WERI-Rb-1 (cell line): ENCODE measurements at regions not wholly inside any gene's neighbourhood (a gene's known extent, or its start where the extent isn't known, plus 50 kb on each side); places are given as distances from the start of the nearest gene placed in this dataset.

Experiments
- DNase-seq: peaks from one replicate; pipeline ENCODE4 v3.0.0-alpha.2; 2020
- H3K27ac ChIP-seq: fragments of 250-450 bp; sonication (Bioruptor Pico); 2 replicates; pipeline ENCODE4 v1.5.1; 2020; ENCODE audit warnings: mild to moderate bottlenecking, moderate library complexity
- H3K27me3 ChIP-seq: fragments of 250-450 bp; sonication (Bioruptor Pico); 2 replicates; pipeline ENCODE4 v1.5.1; 2021; ENCODE audit warnings: mild to moderate bottlenecking, low read depth, moderate library complexity; ENCODE audit not compliant: insufficient read depth, severe bottlenecking
- H3K36me3 ChIP-seq: fragments of 250-450 bp; sonication (Bioruptor Pico); 2 replicates; pipeline ENCODE4 v1.5.1; 2020; ENCODE audit warnings: mild to moderate bottlenecking, moderate library complexity
- H3K4me3 ChIP-seq: 2 replicates; pipeline ENCODE4 v1.5.1; 2011; ENCODE audit warnings: low read depth, mild to moderate bottlenecking, control low read depth, low read length
- H3K9me3 ChIP-seq: fragments of 250-450 bp; sonication (Bioruptor Pico); 2 replicates; pipeline ENCODE4 v1.5.1; 2021; ENCODE audit warnings: mild to moderate bottlenecking, moderate library complexity; ENCODE audit not compliant: severe bottlenecking
- TF ChIP-seq, protein P1 (sequence below): IDR thresholded peaks from 2 replicates; pipeline ENCODE4 v1.5.1; 2011; ENCODE audit warnings: low read depth, mild to moderate bottlenecking, control low read depth, inconsistent platforms, low read length

DNA sequence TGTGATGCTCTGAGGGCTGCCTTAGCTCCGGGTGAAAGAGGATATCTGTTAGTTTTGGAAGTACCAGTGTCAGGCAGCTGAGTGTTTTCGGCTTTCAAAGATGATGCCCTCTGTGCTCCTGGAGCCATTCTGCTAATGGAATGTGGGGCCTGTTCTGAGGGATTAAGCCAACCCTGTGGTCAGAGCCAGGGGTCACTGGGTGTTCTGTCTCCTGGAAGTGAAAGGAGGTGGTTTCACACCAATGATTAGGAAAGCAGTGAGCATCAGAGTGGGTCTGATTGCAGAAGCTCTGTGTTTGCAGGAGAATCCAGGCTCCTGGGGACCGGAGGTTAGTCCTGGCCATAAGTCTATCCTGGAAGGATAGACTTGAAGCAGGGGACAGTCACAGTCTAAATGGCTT is 94.6 kb downstream of the UQCRFS1 start:
- Histone ChIP-seq H3K27me3 (peaks cover 70% of the 10 kb centered on the region), H3K27ac (no peak overlapping the region), H3K36me3 (no peaks in the 10 kb centered on the region), H3K9me3 (peaks cover 5% of the 10 kb centered on the region), H3K4me3 (no peak overlapping the region)
- TF ChIP-seq, protein P1, sequence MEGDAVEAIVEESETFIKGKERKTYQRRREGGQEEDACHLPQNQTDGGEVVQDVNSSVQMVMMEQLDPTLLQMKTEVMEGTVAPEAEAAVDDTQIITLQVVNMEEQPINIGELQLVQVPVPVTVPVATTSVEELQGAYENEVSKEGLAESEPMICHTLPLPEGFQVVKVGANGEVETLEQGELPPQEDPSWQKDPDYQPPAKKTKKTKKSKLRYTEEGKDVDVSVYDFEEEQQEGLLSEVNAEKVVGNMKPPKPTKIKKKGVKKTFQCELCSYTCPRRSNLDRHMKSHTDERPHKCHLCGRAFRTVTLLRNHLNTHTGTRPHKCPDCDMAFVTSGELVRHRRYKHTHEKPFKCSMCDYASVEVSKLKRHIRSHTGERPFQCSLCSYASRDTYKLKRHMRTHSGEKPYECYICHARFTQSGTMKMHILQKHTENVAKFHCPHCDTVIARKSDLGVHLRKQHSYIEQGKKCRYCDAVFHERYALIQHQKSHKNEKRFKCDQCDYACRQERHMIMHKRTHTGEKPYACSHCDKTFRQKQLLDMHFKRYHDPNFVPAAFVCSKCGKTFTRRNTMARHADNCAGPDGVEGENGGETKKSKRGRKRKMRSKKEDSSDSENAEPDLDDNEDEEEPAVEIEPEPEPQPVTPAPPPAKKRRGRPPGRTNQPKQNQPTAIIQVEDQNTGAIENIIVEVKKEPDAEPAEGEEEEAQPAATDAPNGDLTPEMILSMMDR = no peak
- DNase-seq = no peak

DNA sequence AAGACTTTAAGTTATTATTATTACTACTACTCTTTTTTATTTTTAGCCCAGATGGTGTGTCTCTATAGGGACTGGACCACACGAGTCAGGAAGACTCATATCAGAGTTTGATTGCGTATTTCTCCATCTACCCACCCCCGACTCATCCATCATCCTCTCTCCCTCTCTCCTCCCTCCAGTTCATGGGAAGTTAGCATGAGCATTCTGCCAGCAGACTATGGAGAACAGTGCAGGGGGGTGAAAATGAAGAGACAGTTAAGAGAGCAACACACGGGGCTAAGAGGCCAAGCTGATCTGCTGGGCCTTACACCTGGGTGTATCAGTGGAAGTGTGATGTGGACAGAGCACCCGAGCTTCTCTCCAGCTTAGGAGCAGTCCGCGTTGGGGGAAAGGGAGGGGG is 95.0 kb downstream of the UQCRFS1 start:
- no peak overlapping the region for H3K4me3 ChIP-seq
- peaks cover 5% of the 10 kb centered on the region for H3K9me3 ChIP-seq
- H3K27me3 ChIP-seq = peaks cover 72% of the 10 kb centered on the region
- H3K27ac ChIP-seq = no peak overlapping the region
- TF ChIP-seq, protein P1 = no peak
- H3K36me3 ChIP-seq = no peaks in the 10 kb centered on the region
- DNase-seq = no peak

DNA sequence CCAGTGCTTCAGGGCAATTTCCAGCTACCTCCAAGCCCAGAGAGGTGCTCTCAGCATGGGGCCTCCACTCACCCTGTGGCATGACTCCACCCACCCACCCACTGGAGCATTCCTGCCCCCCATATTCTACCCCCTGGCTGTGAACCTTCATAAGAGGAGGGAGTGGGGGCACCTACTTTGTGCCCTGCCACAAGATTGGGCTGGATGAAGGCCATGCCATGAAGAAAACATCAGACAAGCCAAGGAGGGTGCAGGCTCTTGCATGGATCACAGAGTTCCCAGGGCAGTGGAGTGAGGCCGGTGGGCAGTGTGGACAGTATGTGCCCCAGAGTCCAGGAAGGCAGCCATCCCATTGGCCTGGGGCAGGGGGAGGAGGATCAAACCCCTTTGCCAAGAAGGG is 97.8 kb downstream of the UQCRFS1 start:
- no peak for DNase-seq
- Histone ChIP-seq H3K36me3 (no peaks in the 10 kb centered on the region), H3K9me3 (peaks cover 5% of the 10 kb centered on the region), H3K27ac (no peak overlapping the region), H3K4me3 (no peak overlapping the region), H3K27me3 (peaks cover 75% of the 10 kb centered on the region)
- TF ChIP-seq, protein P1 = no peak

DNA sequence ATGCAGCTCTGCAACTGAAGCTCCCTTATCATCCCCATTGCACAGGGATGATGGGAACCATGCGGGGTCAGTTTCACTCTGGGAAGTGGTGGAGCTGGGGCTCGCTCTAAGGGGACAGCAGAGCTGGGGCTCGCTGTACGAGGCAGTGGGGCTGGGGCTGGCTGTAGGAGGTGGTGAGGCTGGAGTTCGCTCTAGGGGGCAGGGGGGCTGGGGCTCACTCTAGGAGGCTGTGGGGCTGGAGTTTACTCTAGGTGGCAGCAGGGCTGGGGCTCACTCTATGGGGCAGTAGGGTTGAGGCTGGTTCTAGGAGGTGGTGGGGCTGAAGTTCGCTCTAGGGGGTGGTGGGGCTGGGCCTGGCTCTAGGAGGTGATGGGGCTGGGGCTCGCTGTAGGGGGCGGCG is 99.1 kb downstream of the UQCRFS1 start:
- Histone ChIP-seq H3K4me3 (no peak overlapping the region), H3K36me3 (no peaks in the 10 kb centered on the region), H3K27me3 (peaks cover 76% of the 10 kb centered on the region), H3K9me3 (peaks cover 5% of the 10 kb centered on the region), H3K27ac (no peak overlapping the region)
- no peak for DNase-seq
- TF ChIP-seq, protein P1 = no peak

DNA sequence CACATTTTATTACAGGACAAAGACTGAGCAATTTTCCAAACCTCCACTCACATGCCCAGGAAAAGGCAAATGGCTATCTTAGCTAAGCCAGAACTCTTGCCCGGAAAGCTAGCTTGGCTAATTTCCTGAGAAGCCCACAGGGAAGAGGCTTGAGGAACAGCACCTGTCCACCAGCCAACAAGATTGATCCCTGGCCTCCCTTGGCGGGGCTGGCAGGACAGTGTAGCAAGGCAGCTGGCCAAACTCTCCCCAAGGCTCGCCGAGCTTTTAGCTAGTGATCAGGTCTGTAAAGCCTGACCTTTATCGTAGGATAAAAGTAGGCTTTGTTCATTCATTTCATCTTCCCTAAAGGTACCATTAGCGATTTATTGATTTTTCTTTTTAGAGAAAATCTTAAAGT is 101.4 kb downstream of the UQCRFS1 start:
- no peak overlapping the region for H3K27ac ChIP-seq
- H3K4me3 ChIP-seq = no peak overlapping the region
- no peak for DNase-seq
- peaks cover 5% of the 10 kb centered on the region for H3K9me3 ChIP-seq
- TF ChIP-seq, protein P1 = no peak
- peaks cover 83% of the 10 kb centered on the region for H3K27me3 ChIP-seq
- no peaks in the 10 kb centered on the region for H3K36me3 ChIP-seq

DNA sequence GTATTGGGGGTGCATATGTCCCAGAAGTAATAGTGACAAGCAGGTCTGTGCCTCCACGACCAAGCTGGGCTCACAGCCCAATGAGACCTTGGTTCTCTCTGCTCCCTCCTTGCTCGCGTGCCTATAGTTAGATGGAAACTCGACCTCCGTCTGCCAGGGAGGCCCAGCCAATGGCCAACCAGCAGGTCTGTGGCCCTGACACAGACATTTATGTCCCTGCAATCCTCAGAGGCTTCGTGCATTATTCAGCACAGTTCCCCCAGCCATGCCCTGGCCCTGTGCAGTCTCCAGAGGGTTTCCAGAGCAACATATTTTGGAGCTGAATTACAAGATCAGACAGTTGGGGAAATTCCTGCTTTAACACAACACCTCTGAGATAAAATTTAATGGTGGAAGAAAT is 105.1 kb downstream of the UQCRFS1 start:
- peaks cover 91% of the 10 kb centered on the region for H3K27me3 ChIP-seq
- TF ChIP-seq, protein P1 = no peak
- no peaks in the 10 kb centered on the region for H3K9me3 ChIP-seq
- no peak overlapping the region for H3K27ac ChIP-seq
- DNase-seq = no peak
- H3K36me3 ChIP-seq = no peaks in the 10 kb centered on the region
- no peak overlapping the region for H3K4me3 ChIP-seq
